ENCODE measurements at regions not wholly inside any gene's neighbourhood (a gene's known extent, or its start where the extent isn't known, plus 50 kb on each side); places are given as distances from the start of the nearest gene placed in this dataset.
"Not testable (repeated sequence)": the region's sequence is repeated elsewhere in the genome, so short reads cannot be mapped to it uniquely, and the experiment has no call there.

DNA sequence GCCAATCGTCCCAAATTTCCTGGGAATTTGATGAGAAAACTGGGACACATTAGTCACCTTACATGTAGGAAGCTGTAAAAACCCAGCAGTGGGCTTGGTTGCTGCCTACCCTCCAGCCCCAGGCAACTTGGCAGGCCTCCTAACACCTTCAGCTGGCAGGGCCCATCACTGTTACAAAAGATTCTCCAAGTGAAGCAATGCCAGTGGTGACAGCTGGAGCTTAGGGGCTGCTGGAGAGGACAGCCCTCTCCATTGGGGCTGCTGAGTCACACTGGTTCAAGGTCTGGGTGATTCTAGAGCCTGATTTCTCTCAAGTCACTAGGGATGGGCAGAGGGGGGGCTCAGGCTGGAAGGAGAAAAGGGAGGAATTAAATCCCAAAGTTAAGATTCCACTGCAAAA lies 180.6 kb downstream of the COPRS start:
- H3K27me3 ChIP-seq, result no peaks in the 10 kb centered on the region
- no peak overlapping the region for H3K27ac ChIP-seq
- H3K4me3 ChIP-seq, result no peak overlapping the region
- TF ChIP-seq, protein P1, sequence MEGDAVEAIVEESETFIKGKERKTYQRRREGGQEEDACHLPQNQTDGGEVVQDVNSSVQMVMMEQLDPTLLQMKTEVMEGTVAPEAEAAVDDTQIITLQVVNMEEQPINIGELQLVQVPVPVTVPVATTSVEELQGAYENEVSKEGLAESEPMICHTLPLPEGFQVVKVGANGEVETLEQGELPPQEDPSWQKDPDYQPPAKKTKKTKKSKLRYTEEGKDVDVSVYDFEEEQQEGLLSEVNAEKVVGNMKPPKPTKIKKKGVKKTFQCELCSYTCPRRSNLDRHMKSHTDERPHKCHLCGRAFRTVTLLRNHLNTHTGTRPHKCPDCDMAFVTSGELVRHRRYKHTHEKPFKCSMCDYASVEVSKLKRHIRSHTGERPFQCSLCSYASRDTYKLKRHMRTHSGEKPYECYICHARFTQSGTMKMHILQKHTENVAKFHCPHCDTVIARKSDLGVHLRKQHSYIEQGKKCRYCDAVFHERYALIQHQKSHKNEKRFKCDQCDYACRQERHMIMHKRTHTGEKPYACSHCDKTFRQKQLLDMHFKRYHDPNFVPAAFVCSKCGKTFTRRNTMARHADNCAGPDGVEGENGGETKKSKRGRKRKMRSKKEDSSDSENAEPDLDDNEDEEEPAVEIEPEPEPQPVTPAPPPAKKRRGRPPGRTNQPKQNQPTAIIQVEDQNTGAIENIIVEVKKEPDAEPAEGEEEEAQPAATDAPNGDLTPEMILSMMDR (IDR thresholded peaks at IDR 0.05), result no peak
- TF ChIP-seq POLR2AphosphoS5 (IDR thresholded peaks at IDR 0.05) (no peak), POLR2A (IDR thresholded peaks at IDR 0.05) (no peak), EP300 (IDR thresholded peaks at IDR 0.05) (no peak)
- 56 to 89% (median 75%) methylated on average over 1 of the region's 1 CpG for WGBS, 5 donors
- intact Hi-C loops (cut with DNase I; ENCODE audit: low total_unique reads), result no loop called here
- H3K4me1 ChIP-seq, result no peaks in the 10 kb centered on the region
- no peak for DNase-seq
- H3K36me3 ChIP-seq, result no peaks in the 10 kb centered on the region
- no peaks in the 10 kb centered on the region for H3K9me3 ChIP-seq

DNA sequence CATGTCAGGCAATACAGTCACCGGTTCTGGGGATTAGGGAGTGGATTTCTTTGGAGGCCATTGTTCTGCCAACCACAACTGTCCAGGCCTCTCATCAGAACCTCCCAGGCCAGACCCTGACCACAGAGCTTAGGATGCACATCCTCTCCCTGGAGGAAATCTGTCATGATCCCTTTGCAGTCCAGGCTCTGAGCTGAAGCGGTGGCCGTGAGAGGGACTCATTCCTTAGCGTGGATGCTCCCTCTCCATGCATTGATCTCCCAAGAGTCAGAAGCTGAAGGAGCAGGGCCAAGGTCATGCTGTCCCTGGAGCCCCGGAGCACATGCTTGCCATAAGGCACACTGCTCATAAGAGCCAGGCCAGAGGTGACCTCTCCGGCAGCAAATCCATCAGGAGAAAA lies 181.4 kb downstream of the COPRS start:
- no peaks in the 10 kb centered on the region for H3K4me1 ChIP-seq
- no peak overlapping the region for H3K27ac ChIP-seq
- H3K4me3 ChIP-seq, result no peak overlapping the region
- no peak for TF ChIP-seq EP300 (IDR thresholded peaks at IDR 0.05)
- TF ChIP-seq POLR2AphosphoS5 (IDR thresholded peaks at IDR 0.05), result no peak
- TF ChIP-seq POLR2A (IDR thresholded peaks at IDR 0.05), result no peak
- TF ChIP-seq, protein P1 (IDR thresholded peaks at IDR 0.05), result no peak
- WGBS, 5 donors, result 81 to 90% (median 86%) methylated on average over 6 of the region's 6 CpGs
- no peaks in the 10 kb centered on the region for H3K27me3 ChIP-seq
- intact Hi-C loops (cut with DNase I; ENCODE audit: low total_unique reads), result no loop called here
- DNase-seq, result no peak
- no peaks in the 10 kb centered on the region for H3K36me3 ChIP-seq
- no peaks in the 10 kb centered on the region for H3K9me3 ChIP-seq

DNA sequence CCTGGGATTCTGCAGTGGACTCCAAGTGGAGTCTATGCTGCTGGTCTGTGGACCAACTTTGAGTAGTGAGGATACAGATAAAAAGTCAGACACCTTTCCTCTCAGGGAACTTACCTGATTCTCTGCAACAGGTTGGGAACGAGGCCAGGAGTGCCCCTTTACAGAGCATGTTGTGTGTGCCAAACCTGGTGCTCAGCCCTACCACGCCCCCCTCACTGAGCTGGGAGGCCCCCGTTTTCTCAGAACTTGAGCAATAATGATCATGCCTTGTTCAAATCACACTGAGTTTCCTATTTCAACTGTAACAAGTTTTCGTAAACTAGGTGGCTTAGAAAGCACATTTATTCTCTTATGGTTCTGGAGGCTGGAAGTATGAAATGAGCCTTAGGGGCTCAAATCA lies 182.0 kb downstream of the COPRS start:
- Histone ChIP-seq H3K9me3 (no peaks in the 10 kb centered on the region), H3K4me3 (no peak overlapping the region), H3K27me3 (no peaks in the 10 kb centered on the region), H3K27ac (no peak overlapping the region), H3K36me3 (no peaks in the 10 kb centered on the region), H3K4me1 (no peaks in the 10 kb centered on the region)
- 69 to 90% (median 79%) methylated on average over 4 of the region's 4 CpGs for WGBS, 5 donors
- intact Hi-C loops (cut with DNase I; ENCODE audit: low total_unique reads), result no loop called here
- no peak for DNase-seq
- TF ChIP-seq EP300 (IDR thresholded peaks at IDR 0.05) (no peak), POLR2A (IDR thresholded peaks at IDR 0.05) (no peak), POLR2AphosphoS5 (IDR thresholded peaks at IDR 0.05) (no peak)
- TF ChIP-seq, protein P1 (IDR thresholded peaks at IDR 0.05), result no peak

DNA sequence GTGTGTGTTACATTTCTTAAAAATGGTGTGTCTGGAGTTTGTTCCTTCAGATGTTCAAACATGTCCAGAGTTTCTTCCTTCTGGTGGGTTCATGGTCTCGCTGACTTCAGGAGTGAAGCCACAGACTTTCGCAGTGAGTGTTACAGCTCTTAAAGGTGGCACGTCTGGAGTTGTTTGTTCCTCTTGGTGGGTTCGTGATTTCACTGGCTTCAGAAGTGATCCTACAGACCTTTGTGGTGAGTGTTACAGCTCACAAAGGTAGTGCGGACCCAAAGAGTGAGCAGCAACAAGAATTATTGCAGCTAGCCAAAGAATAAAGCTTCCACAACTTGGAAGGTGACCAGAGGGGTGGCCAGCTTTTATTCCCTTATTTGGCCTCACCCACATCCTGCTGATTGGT lies 183.7 kb downstream of the COPRS start:
- H3K27ac ChIP-seq; H3K9me3 ChIP-seq; H3K27me3 ChIP-seq; H3K4me1 ChIP-seq; H3K36me3 ChIP-seq; H3K4me3 ChIP-seq; intact Hi-C loops (cut with DNase I; ENCODE audit: low total_unique reads); DNase-seq: not testable (repeated sequence)
- 72 to 92% (median 79%) methylated on average over 5 of the region's 5 CpGs for WGBS, 5 donors

DNA sequence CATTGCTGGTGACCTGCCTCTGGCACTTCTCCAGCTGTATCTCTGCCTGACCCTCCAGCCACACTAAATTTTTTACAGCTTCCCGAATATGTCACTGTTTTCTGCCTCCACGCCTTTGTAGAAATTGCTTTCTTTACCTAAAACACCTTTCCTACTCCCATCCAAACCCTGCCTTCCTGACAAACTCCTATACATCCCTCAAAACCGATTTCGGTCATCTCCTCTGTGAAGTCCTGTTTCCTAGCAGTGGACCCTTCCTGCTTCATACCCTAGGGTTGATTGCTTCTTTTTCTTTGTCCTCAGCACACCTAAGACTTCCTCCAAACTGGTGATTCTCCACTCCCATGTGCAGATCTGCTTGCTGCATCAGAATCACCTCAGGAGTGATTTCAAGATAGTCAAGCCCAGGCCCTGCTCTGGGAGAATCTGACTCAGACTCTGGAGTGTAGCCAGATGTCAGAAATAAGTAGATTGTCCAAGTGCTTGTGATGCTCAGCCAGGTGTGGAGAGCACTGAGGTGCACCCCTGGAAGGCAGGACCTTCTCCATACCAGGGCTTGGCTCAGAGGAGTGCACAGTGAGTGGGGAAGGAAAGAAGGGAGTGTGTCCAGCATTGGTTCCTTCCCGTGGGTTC lies 184.2 kb downstream of the COPRS start:
- Histone ChIP-seq H3K27me3 (no peaks in the 10 kb centered on the region), H3K9me3 (peaks cover 0 to 4% (median 2%) of the 10 kb centered on the region in 4 donors), H3K4me1 (no peaks in the 10 kb centered on the region), H3K4me3 (no peak overlapping the region), H3K36me3 (no peaks in the 10 kb centered on the region), H3K27ac (no peak overlapping the region)
- intact Hi-C loops (cut with DNase I; ENCODE audit: low total_unique reads), result no loop called here
- TF ChIP-seq, protein P1 (IDR thresholded peaks at IDR 0.05), result no peak
- TF ChIP-seq POLR2AphosphoS5 (IDR thresholded peaks at IDR 0.05) (no peak), EP300 (IDR thresholded peaks at IDR 0.05) (no peak), POLR2A (IDR thresholded peaks at IDR 0.05) (no peak)
- 78 to 85% (median 82%) methylated on average over 5 of the region's 5 CpGs for WGBS, 5 donors
- no peak for DNase-seq

Measured in stomach (tissue), 8 donors.